ENCODE measurements at regions not wholly inside any gene's neighbourhood (a gene's known extent, or its start where the extent isn't known, plus 50 kb on each side); places are given as distances from the start of the nearest gene placed in this dataset.

GRCh38 chr5:20113931-20114330 is 125.9 kb upstream of the CDH18 start:
- H3K27ac ChIP-seq (ENCODE audit: low read depth, low read length), result no peak overlapping the region
- no peaks in the 10 kb centered on the region for H3K4me1 ChIP-seq (ENCODE audit: insufficient read depth, low read length)
- H3K4me1 Mint-ChIP-seq, result no peaks in the 10 kb centered on the region
- no peaks in the 10 kb centered on the region for H3K36me3 Mint-ChIP-seq
- no peak overlapping the region for H3K4me3 Mint-ChIP-seq
- no peaks in the 10 kb centered on the region for H3K36me3 ChIP-seq (ENCODE audit: insufficient read depth, low read length)
- ChIA-PET CTCF (ENCODE audit: partially characterized antibody) (no interaction called here), POLR2A (ENCODE audit: partially characterized antibody) (no interaction called here)
- no peak overlapping the region for H3K4me3 ChIP-seq (ENCODE audit: low read length in 2 of 2)
- no peak overlapping the region for H3K27ac Mint-ChIP-seq
- intact Hi-C loops (cut with micrococcal nuclease), result no loop called here
- H3K27me3 ChIP-seq (ENCODE audit: insufficient read depth, low read length), result no peaks in the 10 kb centered on the region
- no peaks in the 10 kb centered on the region for H3K27me3 Mint-ChIP-seq
- H3K9me3 Mint-ChIP-seq, result peaks cover 2 to 21% (median 8%) of the 10 kb centered on the region in 8 donors
- no peak for DNase-seq
- no peaks in the 10 kb centered on the region for H3K9me3 ChIP-seq (ENCODE audit: control insufficient read depth in 1 of 2, low read length in 2 of 2)

GRCh38 chr5:20113031-20113715 is 125.2 kb upstream of the CDH18 start:
- Mint-ChIP-seq H3K27me3 (no peaks in the 10 kb centered on the region), H3K4me3 (no peak overlapping the region), H3K36me3 (peaks cover 0 to 3% of the 10 kb centered on the region in 2 donors), H3K9me3 (peaks cover 3 to 26% (median 11%) of the 10 kb centered on the region in 8 donors), H3K4me1 (no peaks in the 10 kb centered on the region), H3K27ac (no peak overlapping the region)
- POLR2A ChIA-PET (ENCODE audit: partially characterized antibody), result no interaction called here
- H3K9me3 ChIP-seq (ENCODE audit: control insufficient read depth in 1 of 2, low read length in 2 of 2), result no peaks in the 10 kb centered on the region
- H3K4me1 ChIP-seq (ENCODE audit: insufficient read depth, low read length), result no peaks in the 10 kb centered on the region
- no peaks in the 10 kb centered on the region for H3K36me3 ChIP-seq (ENCODE audit: insufficient read depth, low read length)
- CTCF ChIA-PET (ENCODE audit: partially characterized antibody), result no interaction called here
- DNase-seq, result no peak
- H3K27ac ChIP-seq (ENCODE audit: low read depth, low read length), result no peak overlapping the region
- H3K4me3 ChIP-seq (ENCODE audit: low read length in 2 of 2), result no peak overlapping the region
- H3K27me3 ChIP-seq (ENCODE audit: insufficient read depth, low read length), result no peaks in the 10 kb centered on the region
- intact Hi-C loops (cut with micrococcal nuclease), result no loop called here

GRCh38 chr5:20109326-20109725 is 121.3 kb upstream of the CDH18 start:
- Histone ChIP-seq H3K27ac (ENCODE audit: low read depth, low read length) (no peak overlapping the region), H3K4me3 (ENCODE audit: low read length in 2 of 2) (no peak overlapping the region), H3K27me3 (ENCODE audit: insufficient read depth, low read length) (no peaks in the 10 kb centered on the region), H3K4me1 (ENCODE audit: insufficient read depth, low read length) (no peaks in the 10 kb centered on the region), H3K36me3 (ENCODE audit: insufficient read depth, low read length) (no peaks in the 10 kb centered on the region), H3K9me3 (ENCODE audit: control insufficient read depth in 1 of 2, low read length in 2 of 2) (no peaks in the 10 kb centered on the region)
- POLR2A ChIA-PET (ENCODE audit: partially characterized antibody), result no interaction called here
- Mint-ChIP-seq H3K9me3 (peaks cover 0 to 30% (median 15%) of the 10 kb centered on the region in 8 donors), H3K4me3 (no peak overlapping the region), H3K27ac (no peak overlapping the region), H3K27me3 (no peaks in the 10 kb centered on the region), H3K4me1 (no peaks in the 10 kb centered on the region), H3K36me3 (peaks cover 0 to 3% of the 10 kb centered on the region in 2 donors)
- intact Hi-C loops (cut with micrococcal nuclease), result no loop called here
- DNase-seq, result no peak
- CTCF ChIA-PET (ENCODE audit: partially characterized antibody), result no interaction called here

GRCh38 chr5:20105915-20106314 is 117.9 kb upstream of the CDH18 start:
- no peak overlapping the region for H3K27ac ChIP-seq (ENCODE audit: low read depth, low read length)
- peaks cover 0 to 3% of the 10 kb centered on the region in 2 donors for H3K36me3 Mint-ChIP-seq
- ChIA-PET CTCF (ENCODE audit: partially characterized antibody) (no interaction called here), POLR2A (ENCODE audit: partially characterized antibody) (no interaction called here)
- H3K4me3 ChIP-seq (ENCODE audit: low read length in 2 of 2), result no peak overlapping the region
- peaks cover 6 to 21% (median 16%) of the 10 kb centered on the region in 8 donors for H3K9me3 Mint-ChIP-seq
- no peaks in the 10 kb centered on the region for H3K27me3 ChIP-seq (ENCODE audit: insufficient read depth, low read length)
- H3K4me1 Mint-ChIP-seq, result no peaks in the 10 kb centered on the region
- no peaks in the 10 kb centered on the region for H3K36me3 ChIP-seq (ENCODE audit: insufficient read depth, low read length)
- H3K4me1 ChIP-seq (ENCODE audit: insufficient read depth, low read length), result no peaks in the 10 kb centered on the region
- H3K27me3 Mint-ChIP-seq, result no peaks in the 10 kb centered on the region
- H3K9me3 ChIP-seq (ENCODE audit: control insufficient read depth in 1 of 2, low read length in 2 of 2), result no peaks in the 10 kb centered on the region
- no peak for DNase-seq
- intact Hi-C loops (cut with micrococcal nuclease), result no loop called here
- no peak overlapping the region for H3K4me3 Mint-ChIP-seq
- H3K27ac Mint-ChIP-seq, result no peak overlapping the region

GRCh38 chr5:20102293-20102692 is 114.3 kb upstream of the CDH18 start:
- intact Hi-C loops (cut with micrococcal nuclease), result no loop called here
- Histone ChIP-seq H3K9me3 (ENCODE audit: control insufficient read depth in 1 of 2, low read length in 2 of 2) (no peaks in the 10 kb centered on the region), H3K4me1 (ENCODE audit: insufficient read depth, low read length) (no peaks in the 10 kb centered on the region), H3K27me3 (ENCODE audit: insufficient read depth, low read length) (no peaks in the 10 kb centered on the region), H3K4me3 (ENCODE audit: low read length in 2 of 2) (no peak overlapping the region), H3K36me3 (ENCODE audit: insufficient read depth, low read length) (no peaks in the 10 kb centered on the region), H3K27ac (ENCODE audit: low read depth, low read length) (no peak overlapping the region)
- ChIA-PET CTCF (ENCODE audit: partially characterized antibody) (no interaction called here), POLR2A (ENCODE audit: partially characterized antibody) (no interaction called here)
- Mint-ChIP-seq H3K27me3 (no peaks in the 10 kb centered on the region), H3K4me1 (no peaks in the 10 kb centered on the region), H3K9me3 (peaks cover 2 to 27% (median 6%) of the 10 kb centered on the region in 8 donors), H3K4me3 (no peak overlapping the region), H3K27ac (no peak overlapping the region), H3K36me3 (no peaks in the 10 kb centered on the region)
- DNase-seq, result no peak

- H3K36me3 Mint-ChIP-seq, result no peaks in the 10 kb centered on the region
- H3K9me3 Mint-ChIP-seq, result peaks cover 0 to 26% (median 8%) of the 10 kb centered on the region in 8 donors
- DNase-seq, result no peak
- H3K4me1 Mint-ChIP-seq, result no peaks in the 10 kb centered on the region
- intact Hi-C loops (cut with micrococcal nuclease), result no loop called here
- ChIA-PET POLR2A (ENCODE audit: partially characterized antibody) (no interaction called here), CTCF (ENCODE audit: partially characterized antibody) (no interaction called here)
- H3K36me3 ChIP-seq (ENCODE audit: insufficient read depth, low read length), result no peaks in the 10 kb centered on the region
- no peak overlapping the region for H3K27ac Mint-ChIP-seq
- no peaks in the 10 kb centered on the region for H3K27me3 ChIP-seq (ENCODE audit: insufficient read depth, low read length)
- no peaks in the 10 kb centered on the region for H3K4me1 ChIP-seq (ENCODE audit: insufficient read depth, low read length)
- no peaks in the 10 kb centered on the region for H3K9me3 ChIP-seq (ENCODE audit: control insufficient read depth in 1 of 2, low read length in 2 of 2)
- H3K27me3 Mint-ChIP-seq, result no peaks in the 10 kb centered on the region
- no peak overlapping the region for H3K27ac ChIP-seq (ENCODE audit: low read depth, low read length)
- no peak overlapping the region for H3K4me3 Mint-ChIP-seq
- no peak overlapping the region for H3K4me3 ChIP-seq (ENCODE audit: low read length in 2 of 2)
Observed at GRCh38 chr5:20098694-20099093, 110.7 kb upstream of the CDH18 start.

- no peak for DNase-seq
- no peak overlapping the region for H3K4me3 ChIP-seq (ENCODE audit: low read length in 2 of 2)
- CTCF ChIA-PET (ENCODE audit: partially characterized antibody), result no interaction called here
- intact Hi-C loops (cut with micrococcal nuclease), result no loop called here
- H3K36me3 ChIP-seq (ENCODE audit: insufficient read depth, low read length), result no peaks in the 10 kb centered on the region
- Mint-ChIP-seq H3K36me3 (no peaks in the 10 kb centered on the region), H3K27ac (no peak overlapping the region), H3K4me3 (no peak overlapping the region), H3K9me3 (peaks cover 0 to 26% (median 10%) of the 10 kb centered on the region in 8 donors), H3K4me1 (no peaks in the 10 kb centered on the region), H3K27me3 (no peaks in the 10 kb centered on the region)
- H3K27me3 ChIP-seq (ENCODE audit: insufficient read depth, low read length), result no peaks in the 10 kb centered on the region
- no peaks in the 10 kb centered on the region for H3K4me1 ChIP-seq (ENCODE audit: insufficient read depth, low read length)
- no peaks in the 10 kb centered on the region for H3K9me3 ChIP-seq (ENCODE audit: control insufficient read depth in 1 of 2, low read length in 2 of 2)
- POLR2A ChIA-PET (ENCODE audit: partially characterized antibody), result no interaction called here
- no peak overlapping the region for H3K27ac ChIP-seq (ENCODE audit: low read depth, low read length)
Observed at GRCh38 chr5:20088361-20088760, 100.4 kb upstream of the CDH18 start.

GRCh38 chr5:20087299-20087698 is 99.3 kb upstream of the CDH18 start:
- Mint-ChIP-seq H3K27ac (no peak overlapping the region), H3K36me3 (no peaks in the 10 kb centered on the region), H3K4me1 (no peaks in the 10 kb centered on the region), H3K4me3 (no peak overlapping the region), H3K27me3 (no peaks in the 10 kb centered on the region), H3K9me3 (peaks cover 0 to 23% (median 14%) of the 10 kb centered on the region in 8 donors)
- no peaks in the 10 kb centered on the region for H3K4me1 ChIP-seq (ENCODE audit: insufficient read depth, low read length)
- no peak overlapping the region for H3K4me3 ChIP-seq (ENCODE audit: low read length in 2 of 2)
- H3K9me3 ChIP-seq (ENCODE audit: control insufficient read depth in 1 of 2, low read length in 2 of 2), result no peaks in the 10 kb centered on the region
- H3K27ac ChIP-seq (ENCODE audit: low read depth, low read length), result no peak overlapping the region
- H3K27me3 ChIP-seq (ENCODE audit: insufficient read depth, low read length), result no peaks in the 10 kb centered on the region
- no peaks in the 10 kb centered on the region for H3K36me3 ChIP-seq (ENCODE audit: insufficient read depth, low read length)
- no peak for DNase-seq
- POLR2A ChIA-PET (ENCODE audit: partially characterized antibody), result no interaction called here
- CTCF ChIA-PET (ENCODE audit: partially characterized antibody), result no interaction called here
- intact Hi-C loops (cut with micrococcal nuclease), result no loop called here

All from CD4-positive, alpha-beta memory T cell (primary cell).